ENCODE measurements at regions not wholly inside any gene's neighbourhood (a gene's known extent, or its start where the extent isn't known, plus 50 kb on each side); places are given as distances from the start of the nearest gene placed in this dataset.
"Not testable (repeated sequence)": the region's sequence is repeated elsewhere in the genome, so short reads cannot be mapped to it uniquely, and the experiment has no call there.

DNA sequence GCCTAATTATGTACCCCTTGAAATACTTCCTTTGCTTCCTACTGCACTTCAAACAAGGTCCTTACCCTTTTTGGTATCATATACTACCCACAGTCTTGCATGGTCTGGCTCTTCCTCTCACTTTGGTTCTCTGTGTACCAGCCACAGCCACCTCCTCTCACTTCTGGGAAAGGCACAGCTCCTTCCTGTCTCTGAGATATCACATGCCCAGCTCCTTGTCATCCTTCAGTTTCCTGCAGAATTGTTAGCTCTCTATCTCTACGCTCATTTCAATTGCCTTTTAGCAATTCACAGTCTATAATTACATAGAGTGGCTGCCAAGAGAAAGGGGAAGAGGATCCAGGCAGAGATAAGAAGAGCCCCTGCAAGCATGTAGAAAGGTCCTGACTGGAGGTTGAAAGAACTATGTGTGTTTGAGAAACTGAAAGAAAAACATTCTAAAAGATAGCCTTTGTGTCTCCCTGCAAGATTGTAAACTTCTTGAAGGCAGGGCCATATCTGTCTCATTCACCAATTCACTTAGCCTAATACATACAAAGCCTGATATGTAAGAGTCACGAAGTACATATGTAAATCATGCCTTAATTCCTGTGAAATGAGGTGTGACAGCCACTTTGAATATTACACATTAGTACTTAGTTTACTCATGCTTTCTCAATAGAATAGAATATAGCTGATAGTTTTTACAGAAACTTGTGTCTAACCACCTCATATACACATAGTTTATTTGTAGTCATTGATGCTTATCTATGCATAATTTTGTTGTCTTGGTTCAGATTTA is 933.1 kb downstream of the DIAPH3 start:
- DNase-seq (ENCODE audit: low read depth), result no peak

DNA sequence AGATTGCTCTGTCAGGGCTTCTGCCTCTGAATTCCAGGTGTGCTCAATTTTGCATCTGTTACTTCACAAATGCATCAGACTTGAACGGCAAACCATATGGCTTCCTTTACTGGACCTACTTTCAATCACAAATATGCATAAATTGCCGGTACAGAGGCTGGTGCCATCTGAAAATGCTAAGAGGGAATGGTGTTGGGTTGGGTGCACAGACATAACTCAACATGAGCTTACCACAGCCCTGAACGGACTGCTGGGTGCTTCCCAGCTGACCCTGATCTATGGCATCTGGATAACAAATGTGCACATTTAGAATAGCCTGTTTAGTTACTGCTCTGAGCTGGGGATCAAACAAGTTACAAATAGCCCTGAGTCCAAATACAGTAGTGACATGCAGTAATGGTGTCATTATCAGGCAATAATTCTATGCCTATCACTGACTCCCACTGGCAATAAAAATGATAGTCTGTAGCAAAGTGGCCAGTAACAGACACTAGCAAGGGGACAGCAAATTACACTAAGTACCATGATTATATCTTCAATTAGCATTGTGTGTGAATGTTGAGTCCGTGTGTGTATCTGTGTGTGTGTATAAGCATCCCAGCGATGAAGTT is 927.3 kb downstream of the DIAPH3 start:
- no peak for DNase-seq (ENCODE audit: low read depth)

DNA sequence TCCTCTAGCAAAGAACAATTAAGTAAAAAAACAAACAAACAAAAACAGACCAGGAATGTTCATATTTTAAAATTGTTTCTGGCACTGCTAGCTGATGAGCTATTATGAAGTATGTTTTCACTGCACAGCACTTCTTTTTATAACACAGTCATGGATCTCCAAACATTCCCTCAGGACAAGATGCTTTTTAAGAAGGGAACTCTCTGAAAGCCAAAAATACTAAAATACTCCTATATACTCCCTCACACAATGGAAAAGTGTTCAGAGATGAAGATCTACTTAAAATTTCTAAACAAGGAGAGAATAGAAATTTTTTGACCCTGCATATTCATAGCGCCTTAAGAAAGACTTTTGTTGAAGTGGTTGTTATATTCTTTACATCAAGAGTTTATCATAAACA is 926.8 kb downstream of the DIAPH3 start:
- DNase-seq (ENCODE audit: low read depth), result no peak

DNA sequence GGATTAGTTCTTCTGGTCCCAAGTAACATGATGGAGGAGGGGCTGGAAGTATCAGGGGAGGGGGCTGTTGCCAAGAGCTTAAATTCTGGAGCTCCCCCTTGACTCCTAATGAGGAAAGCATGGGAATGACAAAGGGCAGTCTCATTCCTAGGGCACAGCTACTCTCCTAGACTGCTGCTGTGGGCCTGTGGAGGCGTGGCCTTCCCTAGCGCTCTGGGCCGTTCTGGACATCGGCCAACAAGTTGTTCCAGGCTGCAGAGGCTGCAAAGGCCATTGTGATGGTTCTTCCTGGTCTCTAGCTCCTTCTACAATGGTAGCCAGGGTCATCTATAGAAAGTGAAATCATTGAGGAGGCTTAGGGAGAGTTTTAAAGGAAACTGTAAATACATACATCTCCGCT is 916.6 kb downstream of the DIAPH3 start:
- DNase-seq (ENCODE audit: low read depth), result peak; percentile 31

DNA sequence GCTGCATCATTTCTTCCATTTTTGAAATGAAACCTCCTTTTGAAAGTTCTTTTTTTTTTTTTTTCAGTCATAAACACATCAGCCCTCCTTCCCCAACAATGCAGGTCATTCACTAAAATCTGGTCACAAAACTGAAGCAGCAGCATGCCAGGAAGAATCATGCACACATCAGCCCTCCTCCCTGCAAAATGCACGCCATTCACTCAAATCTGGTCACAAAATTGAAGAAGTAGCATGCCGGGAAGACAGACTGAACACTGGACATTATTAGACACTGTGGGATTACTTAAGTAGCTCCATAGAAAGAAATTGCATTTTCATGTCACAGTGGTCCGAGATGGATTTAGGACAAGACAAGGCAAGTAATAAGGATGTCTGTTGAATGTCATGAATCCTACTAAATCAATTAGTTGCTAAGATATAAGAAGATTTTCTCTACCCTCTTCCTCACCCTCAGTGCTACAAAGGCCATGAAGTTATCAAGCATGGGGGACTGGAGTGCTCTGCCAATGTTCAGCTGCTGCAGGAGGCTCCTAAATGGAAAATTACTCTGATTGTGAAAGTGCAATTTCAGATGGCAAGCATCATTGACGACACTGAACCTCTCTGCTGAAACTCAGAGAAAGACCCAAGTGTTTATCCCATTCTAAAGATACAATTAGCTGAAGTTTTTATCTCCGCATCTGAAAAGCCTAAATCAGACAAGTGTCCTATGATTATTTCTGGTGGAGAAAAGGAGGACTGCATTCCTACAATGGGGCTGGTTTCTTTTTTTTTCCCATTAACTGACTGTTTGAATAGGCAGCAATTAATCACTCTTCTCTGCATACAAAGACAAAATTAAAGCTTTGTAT is 913.2 kb downstream of the DIAPH3 start:
- no peak for DNase-seq (ENCODE audit: low read depth)

DNA sequence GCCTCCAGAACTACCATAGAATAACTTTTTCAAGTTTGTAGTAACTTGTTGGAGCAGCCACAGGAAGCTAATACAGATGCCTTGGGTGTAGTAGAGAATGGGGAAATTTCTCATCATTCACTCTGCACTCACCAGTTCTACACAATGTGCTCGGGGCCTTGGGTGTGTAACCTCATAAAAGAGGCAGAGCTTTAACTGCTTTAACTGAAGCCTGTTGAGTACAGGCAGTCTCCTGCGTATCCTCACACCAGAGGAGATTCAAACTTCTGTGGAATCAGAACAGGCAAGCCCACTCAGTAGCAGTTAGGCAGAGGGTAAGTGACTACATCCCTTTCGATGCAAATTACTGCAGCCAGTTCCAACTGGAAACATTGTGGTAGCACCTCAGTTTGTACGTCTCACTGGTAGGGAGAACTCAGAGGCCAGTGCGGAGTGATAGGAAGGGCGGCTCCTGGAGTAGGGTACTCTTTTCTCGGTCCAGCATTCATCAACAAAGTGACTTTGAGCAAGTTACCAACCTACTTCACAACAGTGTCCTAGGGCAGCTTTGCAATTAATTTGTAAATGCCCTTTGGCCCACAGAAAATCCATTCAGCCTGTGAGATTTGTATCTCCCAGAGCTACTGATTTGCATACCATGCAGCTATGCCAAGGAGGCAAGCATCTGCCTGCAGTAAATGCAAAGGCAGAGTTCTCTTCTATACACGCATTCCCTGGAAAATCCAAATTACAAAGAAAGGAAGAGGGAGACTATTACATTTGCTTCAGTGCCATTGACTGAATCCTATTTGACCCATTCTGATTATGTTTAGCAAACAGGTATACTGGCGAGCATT is 904.3 kb downstream of the DIAPH3 start:
- no peak for DNase-seq (ENCODE audit: low read depth)

DNA sequence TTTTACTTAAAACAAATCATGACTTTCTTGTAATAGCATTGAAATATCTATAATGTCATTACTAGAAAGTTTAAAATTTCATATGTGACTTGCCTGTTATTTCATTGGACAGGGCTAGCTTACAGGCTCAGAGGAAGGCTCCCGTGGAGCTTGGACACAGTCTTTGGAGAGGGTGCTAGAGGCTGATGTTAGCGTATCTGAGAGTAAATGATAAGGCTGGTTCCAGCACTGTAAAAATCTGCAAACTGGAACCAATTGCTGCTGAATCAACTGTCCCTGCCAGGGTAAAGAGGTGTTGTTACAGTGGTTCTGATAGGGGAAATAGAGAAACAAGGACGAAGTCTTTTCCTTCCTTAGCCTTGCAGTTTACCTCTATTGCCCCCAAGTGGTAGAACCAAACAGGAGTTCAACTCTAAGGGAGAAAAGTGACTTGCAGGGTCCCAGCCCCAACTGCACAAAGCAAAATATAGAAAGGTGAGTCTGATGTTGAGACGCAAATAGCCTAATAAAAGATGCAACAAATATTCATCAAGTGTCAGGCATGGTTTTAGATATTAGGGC is 901.7 kb downstream of the DIAPH3 start:
- DNase-seq (ENCODE audit: low read depth), result peak; percentile 17

DNA sequence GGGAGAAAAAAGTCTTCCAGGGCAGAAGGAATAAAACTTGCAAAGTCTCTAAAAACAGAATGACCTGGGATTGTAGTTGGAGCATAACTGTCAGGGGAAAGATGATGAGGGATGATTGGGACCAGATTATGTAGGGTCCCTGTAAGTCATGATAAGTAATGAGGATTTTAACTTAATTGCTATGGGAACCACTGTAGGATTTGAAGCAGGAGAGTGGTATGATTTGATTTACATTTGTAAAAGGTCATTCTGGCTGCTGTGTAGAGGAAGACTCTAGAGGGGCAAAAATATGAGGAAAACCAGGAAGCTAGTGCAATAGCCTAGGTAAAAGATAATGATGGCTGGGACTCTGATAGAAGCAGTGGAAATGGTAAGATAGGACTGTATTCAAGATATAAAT is 900.2 kb downstream of the DIAPH3 start:
- DNase-seq (ENCODE audit: low read depth), result no peak

DNA sequence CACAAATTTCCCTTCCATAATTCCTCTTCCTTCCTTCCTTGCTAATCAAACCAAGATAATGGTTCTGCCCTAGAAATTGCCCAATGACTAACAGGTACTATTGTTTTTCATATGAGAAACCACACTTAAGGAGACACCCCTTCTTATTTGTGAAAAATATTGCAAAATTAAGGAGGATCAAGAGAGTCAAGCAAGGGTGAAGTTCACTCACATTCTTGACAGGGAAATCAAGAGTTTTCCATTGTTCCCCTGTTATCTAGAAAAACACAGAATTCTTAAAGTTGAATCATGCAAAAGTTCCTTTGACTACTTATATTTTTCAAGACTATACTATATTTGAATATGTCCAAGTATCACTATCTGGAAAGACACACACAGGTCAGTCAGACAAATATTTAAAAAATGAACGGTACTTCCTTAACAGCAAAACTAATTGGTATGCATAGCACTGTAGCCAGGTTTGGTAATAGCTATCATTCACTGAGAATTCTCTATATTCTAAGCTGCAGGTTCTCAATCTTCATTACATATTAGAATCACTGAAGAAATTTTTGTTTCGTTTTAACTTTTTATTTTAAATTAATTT is 897.2 kb downstream of the DIAPH3 start:
- no peak for DNase-seq (ENCODE audit: low read depth)

DNA sequence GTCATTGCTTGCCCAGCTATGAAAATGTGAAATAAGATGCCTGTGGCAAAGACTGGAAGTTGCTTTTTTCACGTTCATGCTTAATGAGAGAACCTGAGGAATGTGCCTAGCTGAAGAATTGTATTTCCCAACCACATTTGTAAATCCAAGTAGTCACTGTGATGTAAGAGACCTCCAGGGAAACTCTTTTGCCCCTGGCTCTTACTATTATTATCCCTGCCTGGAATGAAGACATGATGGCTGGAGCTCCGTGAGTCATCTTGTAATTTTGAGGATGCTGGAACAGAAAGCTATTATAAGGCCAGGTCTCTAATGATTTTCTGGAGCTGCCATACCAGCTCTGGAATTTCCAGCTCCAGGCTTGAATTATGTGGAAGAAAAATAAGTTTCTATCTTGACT is 894.3 kb downstream of the DIAPH3 start:
- DNase-seq (ENCODE audit: low read depth), result peak; percentile 86

DNA sequence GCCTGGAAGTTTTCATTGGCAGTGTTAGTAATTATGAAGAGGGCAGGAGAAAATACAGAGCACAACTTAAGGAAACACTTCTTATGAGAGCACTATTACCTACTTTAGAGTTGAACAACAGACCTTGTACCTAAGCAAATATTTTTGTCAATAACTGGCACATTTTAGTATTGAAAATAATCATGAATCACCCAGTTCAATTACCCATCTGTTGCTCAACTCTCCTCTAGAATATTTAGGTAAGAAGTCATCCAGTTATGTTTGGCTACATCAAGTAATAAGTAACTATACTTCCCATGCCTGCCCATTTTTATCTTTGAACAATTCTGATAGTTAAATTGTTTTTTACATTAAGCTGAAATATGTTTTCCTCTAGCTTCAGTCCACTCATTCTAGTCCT is 893.4 kb downstream of the DIAPH3 start:
- DNase-seq (ENCODE audit: low read depth), result no peak

DNA sequence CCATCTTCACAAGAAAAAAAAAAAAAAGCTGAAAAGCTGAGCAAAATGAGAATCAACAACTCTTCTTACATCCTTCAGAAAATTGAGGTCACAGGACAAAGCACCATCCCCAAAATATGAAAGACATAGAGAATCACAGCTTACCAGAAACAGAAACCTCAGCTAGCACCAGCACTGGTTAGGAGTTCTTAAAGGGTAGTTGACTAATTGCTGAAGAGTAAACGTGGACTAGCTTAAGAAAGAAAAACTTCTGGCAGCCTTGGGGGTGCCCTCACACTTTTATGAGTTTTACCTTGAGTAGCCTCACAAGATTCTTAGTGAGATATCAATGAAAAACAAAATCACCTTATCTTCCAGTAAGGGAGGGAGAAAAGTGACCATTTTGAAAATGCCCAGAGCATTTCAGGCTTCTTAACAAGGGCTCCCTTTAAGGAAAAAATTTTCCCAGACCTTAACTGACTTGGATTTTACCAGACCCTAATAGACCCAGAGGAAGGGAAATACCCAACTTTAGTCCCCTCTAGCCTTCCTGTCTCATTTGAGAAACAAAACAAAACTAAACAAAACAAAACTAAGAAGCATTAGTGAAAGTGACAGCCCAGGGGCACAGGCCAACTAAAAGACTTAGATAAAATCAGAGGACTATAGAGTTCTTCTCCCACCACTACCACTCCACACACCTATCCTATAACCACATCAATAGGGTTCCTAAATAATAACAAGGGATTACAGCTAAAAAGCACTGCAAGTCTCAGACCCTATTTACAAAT is 888.6 kb downstream of the DIAPH3 start:
- no peak for DNase-seq (ENCODE audit: low read depth)

DNA sequence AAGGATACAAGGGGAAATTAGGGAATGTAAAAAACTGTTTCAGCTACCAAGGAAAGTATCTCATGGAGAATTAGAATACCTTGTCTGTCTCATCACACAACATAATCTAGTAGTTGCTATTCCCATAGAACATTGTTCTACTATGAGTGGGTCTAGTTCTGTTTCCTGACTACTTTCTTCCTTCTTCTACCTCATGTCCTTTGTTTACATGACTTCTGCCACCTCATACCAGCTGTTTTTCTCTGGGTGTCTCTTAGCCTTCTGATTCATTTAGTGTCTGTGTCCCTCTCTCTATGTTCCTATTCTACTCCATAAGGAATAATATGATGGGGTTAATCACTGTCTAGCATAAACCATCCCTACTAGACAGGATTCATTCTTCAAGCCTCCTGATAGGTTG is 887.3 kb downstream of the DIAPH3 start:
- peak; percentile 9 for DNase-seq (ENCODE audit: low read depth)

DNA sequence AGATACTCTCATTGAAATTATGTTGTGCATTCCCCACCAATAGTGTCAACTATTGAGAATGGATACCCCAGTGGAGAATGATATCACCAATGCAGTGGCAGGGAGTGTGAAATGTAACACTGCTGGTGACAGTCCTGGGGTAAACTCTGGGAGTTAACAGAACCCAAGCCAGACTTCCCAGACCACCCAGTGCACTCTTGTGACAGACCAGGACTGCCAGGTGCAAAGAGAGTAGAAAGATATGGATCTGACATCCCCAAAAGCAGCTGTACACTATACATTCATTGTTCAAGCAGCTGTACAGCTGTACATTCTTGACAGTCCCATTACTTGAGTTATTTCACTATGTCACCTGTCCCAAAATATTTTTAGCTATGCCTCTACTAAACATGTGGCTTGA is 886.6 kb downstream of the DIAPH3 start:
- no peak for DNase-seq (ENCODE audit: low read depth)

DNA sequence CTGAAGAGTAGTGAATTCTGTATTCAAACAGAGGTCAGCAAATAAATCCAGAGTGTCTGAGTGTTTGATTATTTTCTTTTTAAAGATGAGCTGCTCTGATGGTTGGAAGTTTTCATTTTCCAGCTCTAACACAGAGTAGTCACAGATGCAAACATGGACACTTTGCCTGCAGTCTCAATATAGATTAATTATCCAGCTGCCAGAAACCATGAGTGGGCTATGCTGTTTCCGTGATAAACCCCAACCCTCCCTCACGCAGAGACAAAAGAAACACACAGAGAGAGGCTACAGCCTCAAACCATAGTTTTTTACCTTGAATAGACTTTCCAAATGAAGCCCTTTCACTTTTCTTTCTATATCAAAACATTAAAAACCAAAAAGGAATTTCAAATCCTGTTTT is 884.7 kb downstream of the DIAPH3 start:
- DNase-seq (ENCODE audit: low read depth), result no peak

DNA sequence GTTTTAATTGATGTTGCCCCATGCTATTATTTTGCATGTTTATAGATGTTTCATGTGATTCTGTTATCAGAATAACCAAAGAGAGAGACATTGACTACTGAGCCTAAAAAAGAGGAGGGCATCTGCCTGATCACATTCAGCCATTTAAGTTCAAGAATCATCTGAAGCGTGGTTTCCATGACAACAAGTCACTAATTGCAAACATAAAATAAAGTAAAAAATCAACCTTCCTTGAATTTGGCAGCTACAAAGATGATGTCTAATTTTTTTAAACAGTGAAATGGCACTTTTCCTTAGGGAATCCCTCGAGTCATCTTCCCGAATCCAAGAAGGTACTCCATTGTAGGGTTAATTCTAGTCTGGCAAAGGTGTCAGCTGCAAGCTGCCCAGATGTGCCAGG is 884.2 kb downstream of the DIAPH3 start:
- no peak for DNase-seq (ENCODE audit: low read depth)

DNA sequence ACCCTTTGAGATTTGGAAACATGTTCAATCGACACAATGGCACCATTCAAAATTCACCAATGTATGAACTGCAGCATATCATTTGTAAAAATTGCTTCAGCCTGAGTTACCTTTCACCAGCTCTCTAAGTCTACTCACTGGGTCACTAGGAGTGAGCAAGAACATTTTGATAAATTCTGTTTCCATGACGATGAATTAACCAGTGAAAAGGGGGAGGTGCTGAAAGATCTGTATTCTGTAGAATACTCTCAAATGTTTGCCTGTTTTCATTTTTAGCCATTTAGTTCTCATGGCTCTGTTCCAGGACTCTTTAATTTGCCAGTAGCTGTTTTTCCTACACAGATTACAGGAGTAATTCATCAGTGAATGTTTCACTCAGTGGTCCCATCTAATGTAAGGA is 883.4 kb downstream of the DIAPH3 start:
- DNase-seq (ENCODE audit: low read depth), result no peak

DNA sequence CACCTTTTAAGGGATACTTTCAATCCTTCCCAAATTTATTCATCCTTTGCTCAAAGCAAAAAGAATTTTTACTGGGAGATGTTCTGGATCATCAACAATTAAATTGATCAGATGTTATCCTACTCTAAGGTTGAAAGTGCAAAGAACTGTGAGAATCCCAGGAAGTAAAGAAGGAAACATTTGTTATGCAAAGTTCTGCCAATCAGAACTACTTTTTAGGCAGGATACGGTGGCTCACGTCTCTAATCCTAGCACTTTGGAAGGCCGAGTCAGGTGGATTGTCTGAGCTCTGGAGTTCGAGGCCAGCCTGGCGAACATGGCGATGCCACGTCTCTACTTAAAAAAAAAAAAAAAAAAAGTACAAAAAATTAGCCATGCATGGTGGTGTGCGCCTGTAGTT is 882.3 kb downstream of the DIAPH3 start:
- DNase-seq (ENCODE audit: low read depth), result no peak

DNA sequence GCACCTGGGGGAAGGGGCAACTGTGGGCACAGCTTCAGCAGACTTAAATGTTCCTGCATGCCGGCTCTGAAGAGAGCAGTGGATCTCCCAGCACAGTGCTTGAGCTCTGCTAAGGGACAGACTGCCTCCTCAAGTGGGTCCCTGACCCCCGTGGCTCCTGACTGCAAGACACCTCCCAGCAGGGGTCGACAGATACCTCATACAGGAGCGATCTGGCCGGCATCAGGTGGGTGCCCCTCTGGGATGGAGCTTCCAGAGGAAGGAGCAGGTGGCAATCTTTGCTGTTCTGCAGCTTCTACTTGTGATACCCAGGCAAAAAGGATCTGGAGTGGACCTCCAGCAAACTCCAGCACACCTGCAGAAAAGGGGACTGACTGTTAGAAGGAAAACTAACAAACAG is 871.5 kb downstream of the DIAPH3 start:
- DNase-seq (ENCODE audit: low read depth), result not testable (repeated sequence)

DNA sequence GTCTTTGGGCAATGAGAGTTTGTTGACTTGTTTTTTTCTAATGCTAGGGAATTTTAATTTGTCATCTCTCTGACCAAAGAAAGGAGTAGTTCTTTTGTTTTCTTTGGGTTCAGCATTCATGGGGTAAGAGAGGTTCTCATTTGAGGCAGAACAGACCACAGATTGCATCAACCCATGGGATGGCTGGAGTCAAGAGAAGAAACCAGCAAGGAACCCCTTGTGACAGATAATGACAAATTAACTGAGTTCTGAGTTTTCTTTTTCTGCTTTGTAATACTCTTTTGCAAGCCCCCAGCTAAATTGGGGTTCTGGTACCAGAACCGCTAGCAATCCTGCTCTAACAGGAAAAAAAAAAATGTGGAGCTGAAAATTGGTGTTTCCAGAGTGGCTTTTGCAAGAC is 864.1 kb downstream of the DIAPH3 start:
- DNase-seq (ENCODE audit: low read depth), result no peak
